SU-DHL-6 (cell line): ENCODE measurements at regions not wholly inside any gene's neighbourhood (a gene's known extent, or its start where the extent isn't known, plus 50 kb on each side); places are given as distances from the start of the nearest gene placed in this dataset.

Experiments used
- H2AFZ ChIP-seq: fragments of 200-600 bp; sonication (generic); 2 replicates; pipeline ENCODE4 v1.6.1; 2014; ENCODE audit warnings: low read depth, mild to moderate bottlenecking, moderate library complexity, mixed read lengths, antibody characterized with exemption, low read length; ENCODE audit not compliant: severe bottlenecking
- H3F3A ChIP-seq: fragments of 200-600 bp; shearing (Covaris generic); 2 replicates; pipeline ENCODE4 v1.6.0; 2016; ENCODE audit warnings: antibody characterized with exemption, mild to moderate bottlenecking; ENCODE audit not compliant: insufficient read depth
- H3K27ac ChIP-seq: fragments of 200-600 bp; sonication (generic); 2 replicates; pipeline ENCODE4 v1.5.1; 2016; ENCODE audit warnings: low read depth, mild to moderate bottlenecking, low read length, moderate library complexity, mixed read lengths
- H3K27me3 ChIP-seq: fragments of 200-600 bp; sonication (generic), shearing (Covaris generic); 2 replicates; pipeline ENCODE4 v1.6.0; 2014; ENCODE audit warnings: mild to moderate bottlenecking, low read length
- H3K36me3 ChIP-seq: fragments of 200-600 bp; sonication (generic); 2 replicates; pipeline ENCODE4 v1.6.1; 2014; ENCODE audit warnings: mild to moderate bottlenecking, low read length, mixed read lengths
- H3K4me2 ChIP-seq: fragments of 300-600, 200-600 bp; shearing (Covaris generic), sonication (generic); 2 replicates; pipeline ENCODE4 v1.6.0; 2014; ENCODE audit warnings: low read length, low read depth, mild to moderate bottlenecking; ENCODE audit not compliant: poor library complexity, severe bottlenecking
- H3K4me3 ChIP-seq: fragments of 200-600 bp; sonication (generic); 2 replicates; pipeline ENCODE4 v1.5.1; 2014; ENCODE audit warnings: antibody characterized with exemption, low read length, mild to moderate bottlenecking, mixed read lengths; ENCODE audit not compliant: insufficient read depth, poor library complexity, severe bottlenecking
- H3K79me2 ChIP-seq: fragments of 200-600 bp; sonication (generic); 2 replicates; pipeline ENCODE4 v1.6.1; 2014; ENCODE audit warnings: mild to moderate bottlenecking, low read length, moderate library complexity; ENCODE audit not compliant: insufficient read depth
- H3K9ac ChIP-seq: fragments of 200-600 bp; sonication (generic); 2 replicates; pipeline ENCODE4 v1.7.0; 2014; ENCODE audit warnings: mild to moderate bottlenecking, low read length
- H3K9me2 ChIP-seq: fragments of 200-600 bp; sonication (generic); replicated peaks from 2 replicates; pipeline ENCODE4 v1.6.1; 2014; ENCODE audit warnings: low read length; ENCODE audit not compliant: insufficient read depth
- H3K9me3 ChIP-seq: fragments of 200-600 bp; sonication (generic); 2 replicates; pipeline ENCODE4 v1.6.1; 2014; ENCODE audit warnings: low read length, mixed read lengths; ENCODE audit not compliant: insufficient read depth
- H4K20me1 ChIP-seq: fragments of 200-600 bp; sonication (generic); 2 replicates; pipeline ENCODE4 v1.6.1; 2014; ENCODE audit warnings: low read depth, mild to moderate bottlenecking, antibody characterized with exemption, low read length, moderate library complexity, mixed read lengths
- EZH2phosphoT487 ChIP-seq: fragments of 200-600 bp; sonication (generic), shearing (Covaris generic); conservative IDR thresholded peaks from 2 replicates; pipeline ENCODE4 v1.6.1; 2018; ENCODE audit warnings: mild to moderate bottlenecking, antibody characterized with exemption, low read length, moderate library complexity, mixed read lengths
- TF ChIP-seq, protein P1 (sequence below): fragments of 200-600 bp; sonication (generic); IDR thresholded peaks from one replicate; pipeline ENCODE4 v1.5.1; 2017; ENCODE audit warnings: antibody characterized with exemption, mild to moderate bottlenecking, low read length, moderate library complexity; ENCODE audit not compliant: insufficient read depth, poor library complexity, severe bottlenecking

DNA sequence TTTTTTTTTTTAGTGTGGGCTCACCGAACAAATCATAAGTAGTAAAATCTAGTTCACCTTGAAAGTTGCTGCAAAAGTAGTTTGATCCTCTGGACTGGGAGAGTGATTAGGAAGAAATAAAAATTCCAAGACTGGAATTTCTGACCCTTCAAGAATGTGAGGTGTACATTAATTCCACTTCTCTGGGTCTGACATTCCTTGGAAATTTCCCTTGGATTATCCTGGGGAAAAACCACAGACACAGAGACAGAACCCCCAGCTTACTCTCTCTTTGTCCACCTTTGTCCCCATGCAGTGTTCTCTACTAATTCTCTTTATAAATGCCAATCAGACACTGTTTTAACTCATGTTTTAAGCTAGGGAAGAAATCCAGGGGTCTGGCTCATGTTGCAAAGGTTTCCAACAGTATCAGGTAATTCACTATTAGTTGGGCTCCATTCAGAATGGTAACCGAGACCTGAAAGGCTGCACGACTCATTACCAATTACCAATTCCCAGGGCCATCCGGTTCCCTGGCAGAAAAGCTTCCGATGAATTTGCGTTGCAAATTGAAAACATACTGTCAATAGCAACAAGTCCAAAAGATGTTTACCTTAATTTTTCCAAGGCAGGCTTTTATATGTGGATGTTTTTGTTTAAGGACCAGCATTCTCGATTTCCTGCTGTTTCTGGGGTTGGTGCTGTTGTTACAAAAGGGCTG is 86.3 kb downstream of the BAMBI start:
- Histone ChIP-seq H3K36me3 (no peaks in the 10 kb centered on the region), H3K9ac (no peak overlapping the region), H2AFZ (no peak overlapping the region), H3K4me2 (no peak overlapping the region), H3K9me3 (no peaks in the 10 kb centered on the region), H4K20me1 (no peaks in the 10 kb centered on the region), H3K27me3 (no peaks in the 10 kb centered on the region), H3F3A (no peaks in the 10 kb centered on the region), H3K27ac (no peak overlapping the region), H3K79me2 (no peaks in the 10 kb centered on the region), H3K9me2 (no peaks in the 10 kb centered on the region), H3K4me3 (no peak overlapping the region)
- TF ChIP-seq EZH2phosphoT487, result no peak
- TF ChIP-seq, protein P1, sequence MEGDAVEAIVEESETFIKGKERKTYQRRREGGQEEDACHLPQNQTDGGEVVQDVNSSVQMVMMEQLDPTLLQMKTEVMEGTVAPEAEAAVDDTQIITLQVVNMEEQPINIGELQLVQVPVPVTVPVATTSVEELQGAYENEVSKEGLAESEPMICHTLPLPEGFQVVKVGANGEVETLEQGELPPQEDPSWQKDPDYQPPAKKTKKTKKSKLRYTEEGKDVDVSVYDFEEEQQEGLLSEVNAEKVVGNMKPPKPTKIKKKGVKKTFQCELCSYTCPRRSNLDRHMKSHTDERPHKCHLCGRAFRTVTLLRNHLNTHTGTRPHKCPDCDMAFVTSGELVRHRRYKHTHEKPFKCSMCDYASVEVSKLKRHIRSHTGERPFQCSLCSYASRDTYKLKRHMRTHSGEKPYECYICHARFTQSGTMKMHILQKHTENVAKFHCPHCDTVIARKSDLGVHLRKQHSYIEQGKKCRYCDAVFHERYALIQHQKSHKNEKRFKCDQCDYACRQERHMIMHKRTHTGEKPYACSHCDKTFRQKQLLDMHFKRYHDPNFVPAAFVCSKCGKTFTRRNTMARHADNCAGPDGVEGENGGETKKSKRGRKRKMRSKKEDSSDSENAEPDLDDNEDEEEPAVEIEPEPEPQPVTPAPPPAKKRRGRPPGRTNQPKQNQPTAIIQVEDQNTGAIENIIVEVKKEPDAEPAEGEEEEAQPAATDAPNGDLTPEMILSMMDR, result no peak

GRCh38 chr10:28765641-28766040 is 88.3 kb downstream of the BAMBI start:
- Histone ChIP-seq H3K36me3 (no peaks in the 10 kb centered on the region), H3K27me3 (no peaks in the 10 kb centered on the region), H3K9me2 (no peaks in the 10 kb centered on the region), H3F3A (no peaks in the 10 kb centered on the region), H3K4me3 (no peak overlapping the region), H3K9me3 (no peaks in the 10 kb centered on the region), H3K4me2 (no peak overlapping the region), H3K27ac (no peak overlapping the region), H2AFZ (no peak overlapping the region), H3K79me2 (no peaks in the 10 kb centered on the region), H3K9ac (no peak overlapping the region), H4K20me1 (no peaks in the 10 kb centered on the region)
- no peak for TF ChIP-seq EZH2phosphoT487
- TF ChIP-seq, protein P1, result no peak

- Histone ChIP-seq H4K20me1 (no peaks in the 10 kb centered on the region), H2AFZ (no peak overlapping the region), H3F3A (no peaks in the 10 kb centered on the region), H3K27ac (no peak overlapping the region), H3K9ac (no peak overlapping the region), H3K27me3 (no peaks in the 10 kb centered on the region), H3K79me2 (no peaks in the 10 kb centered on the region), H3K4me2 (no peak overlapping the region), H3K36me3 (no peaks in the 10 kb centered on the region), H3K9me2 (no peaks in the 10 kb centered on the region), H3K4me3 (no peak overlapping the region), H3K9me3 (no peaks in the 10 kb centered on the region)
- TF ChIP-seq, protein P1, result no peak
- TF ChIP-seq EZH2phosphoT487, result no peak
These were observed 90.9 kb downstream of the BAMBI start for GRCh38 chr10:28768227-28768626.
